GM21576 (cell line): ENCODE measurements at regions not wholly inside any gene's neighbourhood (a gene's known extent, or its start where the extent isn't known, plus 50 kb on each side); places are given as distances from the start of the nearest gene placed in this dataset.

Experiments
- ATAC-seq: cut with Tn5 transposase; IDR thresholded peaks from one replicate; pipeline ENCODE4 v1.9.1; 2021; ENCODE audit warnings: mild to moderate bottlenecking, moderate library complexity; ENCODE audit not compliant: unreplicated experiment

GRCh38 chr2:4455486-4456155 lies 752.2 kb downstream of the DCDC2C start:
- no peak for ATAC-seq

- no peak for ATAC-seq
These were observed 761.4 kb downstream of the DCDC2C start for GRCh38 chr2:4464634-4465266.

- ATAC-seq: no peak
These were observed 762.3 kb downstream of the DCDC2C start for GRCh38 chr2:4465671-4466070.

GRCh38 chr2:4475618-4476017 lies 772.2 kb downstream of the DCDC2C start:
- no peak for ATAC-seq

- no peak for ATAC-seq
These were observed 779.7 kb downstream of the DCDC2C start for GRCh38 chr2:4483050-4483449.

GRCh38 chr2:4486971-4487370 lies 783.6 kb downstream of the DCDC2C start:
- ATAC-seq: no peak

- no peak for ATAC-seq
These were observed 796.1 kb downstream of the DCDC2C start for GRCh38 chr2:4499316-4500030.

- no peak for ATAC-seq
These were observed 798.1 kb downstream of the DCDC2C start for GRCh38 chr2:4501525-4501924.

GRCh38 chr2:4502230-4502843 lies 799.0 kb downstream of the DCDC2C start:
- no peak for ATAC-seq

GRCh38 chr2:4507661-4508060 lies 804.3 kb downstream of the DCDC2C start:
- no peak for ATAC-seq

GRCh38 chr2:4515871-4516761 lies 812.7 kb downstream of the DCDC2C start:
- ATAC-seq: no peak

GRCh38 chr2:4518596-4518995 lies 815.2 kb downstream of the DCDC2C start:
- ATAC-seq: no peak

- no peak for ATAC-seq
These were observed 819.4 kb downstream of the DCDC2C start for GRCh38 chr2:4522498-4523421.

- no peak for ATAC-seq
These were observed 824.0 kb downstream of the DCDC2C start for GRCh38 chr2:4527416-4527815.

- no peak for ATAC-seq
These were observed 824.9 kb downstream of the DCDC2C start for GRCh38 chr2:4528246-4528645.

GRCh38 chr2:4528773-4529172 lies 825.4 kb downstream of the DCDC2C start:
- no peak for ATAC-seq

- no peak for ATAC-seq
These were observed 826.4 kb downstream of the DCDC2C start for GRCh38 chr2:4529738-4530137.

- no peak for ATAC-seq
These were observed 826.9 kb downstream of the DCDC2C start for GRCh38 chr2:4530231-4530630.

GRCh38 chr2:4533806-4534205 lies 830.4 kb downstream of the DCDC2C start:
- ATAC-seq: no peak

GRCh38 chr2:4539121-4539520 lies 835.7 kb downstream of the DCDC2C start:
- no peak for ATAC-seq
